GM20000 (cell line): ENCODE measurements at regions not wholly inside any gene's neighbourhood (a gene's known extent, or its start where the extent isn't known, plus 50 kb on each side); places are given as distances from the start of the nearest gene placed in this dataset.

Experiments
- DNase-seq: peaks from one replicate; pipeline ENCODE4 v3.0.0; 2012; ENCODE audit warnings: low spot score
- CTCF ChIP-seq: IDR thresholded peaks from 2 replicates; pipeline ENCODE4 v1.5.1; 2012; ENCODE audit warnings: mild to moderate bottlenecking, control low read depth; ENCODE audit errors: extremely low read depth, missing control alignments

- TF ChIP-seq CTCF: no peak
- DNase-seq: no peak
These were observed 518.4 kb upstream of the SLITRK1 start for GRCh38 chr13:84400706-84401105.

GRCh38 chr13:84399320-84400085, 517.2 kb upstream of the SLITRK1 start:
- DNase-seq: no peak
- no peak for TF ChIP-seq CTCF

DNA sequence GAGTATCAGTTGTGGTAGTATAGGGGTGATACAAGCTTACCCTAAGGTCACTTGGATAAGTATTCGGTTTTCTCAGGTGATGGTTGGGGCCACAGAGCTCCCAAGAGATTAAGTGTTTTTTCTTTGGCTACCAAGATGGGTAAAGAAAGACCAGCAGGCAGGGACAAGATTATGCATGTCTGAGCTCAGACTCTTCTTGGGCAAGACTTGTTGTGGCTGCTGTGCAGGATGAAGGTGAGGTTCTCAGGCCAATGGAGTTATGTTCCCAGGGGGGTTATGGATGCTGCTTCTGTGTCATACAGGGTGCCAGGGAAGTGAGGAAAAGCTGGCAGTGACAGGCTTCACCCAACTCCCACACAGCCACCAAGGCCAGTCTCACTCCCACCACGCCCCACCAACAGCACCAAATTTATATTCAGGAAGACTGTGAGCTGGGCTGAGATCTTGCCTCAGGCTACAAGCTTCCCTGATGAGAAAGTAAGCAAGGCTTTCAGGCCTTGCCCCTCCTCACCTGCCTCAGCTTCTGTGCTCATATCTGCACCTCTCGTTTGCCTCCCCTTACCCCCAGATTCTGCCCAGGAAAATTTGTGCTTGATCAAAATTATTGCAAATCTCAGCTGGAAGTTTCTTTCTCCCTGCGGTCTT, 511.8 kb upstream of the SLITRK1 start:
- no peak for TF ChIP-seq CTCF
- DNase-seq: no peak

DNA sequence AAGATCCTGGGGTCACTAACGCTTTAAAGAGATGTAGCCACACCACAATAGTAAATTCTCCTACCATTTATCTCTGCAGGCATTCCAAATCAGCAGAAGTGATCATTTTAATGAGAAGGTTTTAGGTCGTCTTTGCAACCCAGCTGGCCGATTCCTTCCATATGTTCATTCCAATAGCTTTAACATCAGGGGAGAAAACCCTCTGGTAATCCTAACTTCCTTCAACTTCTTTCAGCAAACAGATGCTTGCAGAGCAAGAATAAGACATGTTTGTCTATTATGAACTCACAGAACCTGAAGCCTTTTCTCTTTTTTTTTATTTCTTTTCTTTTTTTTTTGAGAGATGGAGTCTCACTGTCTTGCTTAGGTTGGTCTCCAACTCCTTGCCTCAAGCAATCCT, 498.6 kb upstream of the SLITRK1 start:
- DNase-seq: no peak
- TF ChIP-seq CTCF: no peak

DNA sequence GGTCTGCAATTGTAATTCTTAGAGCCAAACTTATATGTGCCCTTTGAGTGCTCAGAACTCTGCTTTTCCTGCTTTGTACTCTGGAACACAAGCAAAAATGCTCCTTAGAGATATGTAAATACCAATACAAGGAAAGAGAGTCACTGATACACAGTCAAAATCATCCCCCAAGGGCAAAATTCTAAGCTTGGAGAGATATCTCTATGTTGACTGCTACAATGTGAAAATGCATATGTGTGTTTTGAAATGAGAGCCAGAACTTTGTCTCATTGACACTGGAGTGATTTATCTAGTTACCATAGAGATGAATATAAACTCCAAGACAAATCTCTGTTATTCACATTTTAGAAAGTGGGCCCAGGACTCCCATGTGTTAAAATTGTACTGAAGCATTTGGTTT, 494.8 kb upstream of the SLITRK1 start:
- DNase-seq: no peak
- no peak for TF ChIP-seq CTCF

- DNase-seq: no peak
- TF ChIP-seq CTCF: no peak
These were observed 484.2 kb upstream of the SLITRK1 start for GRCh38 chr13:84366506-84366905.

- DNase-seq: no peak
- no peak for TF ChIP-seq CTCF
These were observed 480.5 kb upstream of the SLITRK1 start for GRCh38 chr13:84362777-84363176.
